ENCODE measurements at regions not wholly inside any gene's neighbourhood (a gene's known extent, or its start where the extent isn't known, plus 50 kb on each side); places are given as distances from the start of the nearest gene placed in this dataset.

DNA sequence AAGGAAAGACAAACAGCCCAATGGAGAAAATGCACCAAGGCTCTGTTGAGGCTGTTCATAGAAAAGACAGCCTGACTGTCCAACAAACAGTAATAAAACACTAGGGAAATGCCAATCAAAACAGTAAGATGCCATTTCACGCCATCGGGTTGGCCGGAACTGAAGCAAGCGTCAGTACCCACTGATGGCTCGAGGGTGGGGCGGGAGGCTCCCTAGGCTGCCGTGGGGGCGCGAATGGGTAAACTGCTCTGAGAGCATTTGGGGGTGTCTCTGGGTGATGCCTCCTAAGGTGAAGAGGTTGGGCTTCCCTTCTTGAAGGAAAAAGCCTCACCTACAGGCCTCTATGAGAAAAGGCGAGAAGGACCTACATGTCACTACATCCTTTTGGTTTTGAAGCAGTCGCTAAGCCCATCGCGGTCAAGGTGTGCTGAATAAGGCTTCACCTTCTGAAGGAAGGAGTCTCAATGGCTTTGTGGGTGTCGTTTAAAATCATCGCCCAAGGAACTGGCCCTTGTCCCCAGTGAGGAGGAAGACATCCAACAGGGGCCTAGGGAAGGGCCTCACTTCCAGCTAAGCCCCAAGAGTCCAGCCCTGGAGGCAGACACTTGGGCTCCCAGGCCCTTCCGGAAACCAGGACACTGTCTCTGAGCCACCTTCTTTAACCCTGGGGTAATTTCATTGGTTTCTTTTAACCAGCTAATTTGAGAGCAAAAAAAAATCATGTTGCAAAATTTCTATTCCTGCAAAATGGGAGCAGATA, 98.5 kb upstream of the PPP2R2D start:
- Mint-ChIP-seq H3K27ac (no peak overlapping the region), H3K27me3 (ENCODE audit: insufficient read depth) (peaks cover 1% of the 10 kb centered on the region; the same call in 1 of the 2 replicates), H3K9me3 (peaks cover 16% of the 10 kb centered on the region), H3K36me3 (ENCODE audit: low read depth) (no peaks in the 10 kb centered on the region), H3K4me1 (ENCODE audit: low read depth) (no peaks in the 10 kb centered on the region), H3K4me3 (no peak overlapping the region)
- TF ChIP-seq, protein P1, sequence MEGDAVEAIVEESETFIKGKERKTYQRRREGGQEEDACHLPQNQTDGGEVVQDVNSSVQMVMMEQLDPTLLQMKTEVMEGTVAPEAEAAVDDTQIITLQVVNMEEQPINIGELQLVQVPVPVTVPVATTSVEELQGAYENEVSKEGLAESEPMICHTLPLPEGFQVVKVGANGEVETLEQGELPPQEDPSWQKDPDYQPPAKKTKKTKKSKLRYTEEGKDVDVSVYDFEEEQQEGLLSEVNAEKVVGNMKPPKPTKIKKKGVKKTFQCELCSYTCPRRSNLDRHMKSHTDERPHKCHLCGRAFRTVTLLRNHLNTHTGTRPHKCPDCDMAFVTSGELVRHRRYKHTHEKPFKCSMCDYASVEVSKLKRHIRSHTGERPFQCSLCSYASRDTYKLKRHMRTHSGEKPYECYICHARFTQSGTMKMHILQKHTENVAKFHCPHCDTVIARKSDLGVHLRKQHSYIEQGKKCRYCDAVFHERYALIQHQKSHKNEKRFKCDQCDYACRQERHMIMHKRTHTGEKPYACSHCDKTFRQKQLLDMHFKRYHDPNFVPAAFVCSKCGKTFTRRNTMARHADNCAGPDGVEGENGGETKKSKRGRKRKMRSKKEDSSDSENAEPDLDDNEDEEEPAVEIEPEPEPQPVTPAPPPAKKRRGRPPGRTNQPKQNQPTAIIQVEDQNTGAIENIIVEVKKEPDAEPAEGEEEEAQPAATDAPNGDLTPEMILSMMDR (IDR thresholded peaks at IDR 0.05) = no peak
- DNase-seq = no peak

DNA sequence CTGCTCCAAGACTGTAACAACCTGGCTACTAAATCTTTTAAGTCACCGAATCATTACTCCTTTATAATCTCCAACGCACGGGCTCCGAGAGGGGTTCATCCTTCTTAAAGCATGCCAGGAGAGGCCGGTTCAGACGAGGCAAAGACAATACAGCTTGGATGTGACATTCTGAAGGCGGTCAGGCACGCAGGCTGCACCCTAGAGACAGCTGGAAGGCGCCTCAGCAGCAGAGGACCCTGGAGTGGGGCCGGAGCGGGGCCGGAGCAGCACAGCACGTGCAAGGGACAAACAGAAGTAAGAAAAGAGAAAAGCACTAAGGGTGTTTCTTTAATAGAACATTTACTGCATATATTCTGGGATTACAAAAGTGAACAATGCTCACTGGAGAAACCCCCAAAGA, 97.8 kb upstream of the PPP2R2D start:
- Mint-ChIP-seq H3K9me3 (peaks cover 16% of the 10 kb centered on the region), H3K4me1 (ENCODE audit: low read depth) (no peaks in the 10 kb centered on the region), H3K4me3 (no peak overlapping the region), H3K27ac (no peak overlapping the region), H3K27me3 (ENCODE audit: insufficient read depth) (peaks cover 1% of the 10 kb centered on the region; the same call in 1 of the 2 replicates), H3K36me3 (ENCODE audit: low read depth) (no peaks in the 10 kb centered on the region)
- DNase-seq = no peak
- TF ChIP-seq, protein P1 (IDR thresholded peaks at IDR 0.05) = no peak

DNA sequence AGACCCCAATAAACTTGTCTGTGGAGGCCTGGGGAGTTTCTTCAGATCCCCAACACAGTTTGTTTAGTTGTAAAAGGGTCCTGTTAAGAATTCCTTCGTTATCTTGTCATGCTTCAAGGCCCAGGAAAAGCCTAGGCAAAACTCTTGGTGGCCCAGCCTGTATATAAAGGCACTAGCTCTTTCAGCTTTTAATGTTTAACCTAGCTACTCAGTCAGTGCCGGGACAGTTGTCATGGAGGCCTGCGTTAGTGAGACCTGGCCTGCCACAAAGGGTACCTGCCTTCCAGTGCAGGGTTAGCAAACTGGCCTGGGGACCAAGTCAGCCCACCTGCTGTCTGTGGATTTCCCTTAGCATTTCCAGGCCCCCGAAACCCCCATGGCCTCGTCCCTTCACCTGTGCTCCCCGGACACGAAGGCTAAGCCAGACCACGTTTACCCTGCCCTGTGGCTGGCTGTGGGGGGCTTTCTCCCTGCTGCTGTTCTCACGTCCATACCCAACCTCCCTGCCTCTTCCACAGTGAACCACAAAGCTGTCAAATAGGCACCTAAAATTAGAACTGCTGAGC, 96.9 kb upstream of the PPP2R2D start:
- TF ChIP-seq, protein P1 (IDR thresholded peaks at IDR 0.05) = no peak
- Mint-ChIP-seq H3K27ac (no peak overlapping the region), H3K27me3 (ENCODE audit: insufficient read depth) (peaks cover 6% of the 10 kb centered on the region), H3K36me3 (ENCODE audit: low read depth) (peaks cover 5% of the 10 kb centered on the region; the same call in 1 of the 2 replicates), H3K4me3 (no peak overlapping the region), H3K4me1 (ENCODE audit: low read depth) (no peaks in the 10 kb centered on the region), H3K9me3 (peaks cover 22% of the 10 kb centered on the region)
- no peak for DNase-seq

DNA sequence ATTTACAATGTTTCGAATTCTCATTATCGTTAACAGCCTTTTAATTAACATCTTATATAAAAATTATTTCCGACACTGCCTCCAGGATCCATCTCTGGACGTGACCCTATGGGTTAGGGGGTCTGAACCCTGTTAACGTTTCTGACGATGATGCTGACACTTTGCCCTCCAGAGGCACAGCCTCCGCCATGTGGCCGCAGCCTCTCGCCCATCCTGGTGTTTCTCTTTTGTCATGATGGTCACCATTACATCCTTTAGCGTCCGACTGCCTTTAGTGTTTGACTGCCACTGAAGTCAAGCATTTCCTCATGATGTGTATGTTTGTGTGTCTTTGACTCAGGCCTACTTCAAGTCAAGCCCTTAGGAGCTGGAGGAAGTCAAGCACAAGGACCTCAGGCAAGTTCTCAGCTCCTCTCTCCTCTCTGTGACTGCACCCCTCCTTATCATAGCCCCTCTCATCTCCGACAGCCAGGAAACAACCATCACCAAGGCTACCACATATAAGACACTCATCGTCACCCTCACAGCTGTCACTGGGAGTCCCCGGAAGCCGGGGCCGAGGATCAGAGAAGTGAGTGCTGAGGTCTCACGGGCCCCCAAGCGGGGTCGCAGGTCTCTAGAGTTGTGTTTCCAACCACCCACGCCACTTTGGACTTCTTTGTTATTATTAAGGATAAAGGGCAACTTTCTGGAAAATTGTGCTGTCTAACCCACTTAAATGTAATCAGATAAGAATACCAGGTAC, 96.1 kb upstream of the PPP2R2D start:
- peaks cover 24% of the 10 kb centered on the region for H3K9me3 Mint-ChIP-seq
- TF ChIP-seq, protein P1 (IDR thresholded peaks at IDR 0.05) = no peak
- H3K4me1 Mint-ChIP-seq (ENCODE audit: low read depth) = no peaks in the 10 kb centered on the region
- H3K4me3 Mint-ChIP-seq = no peak overlapping the region
- peaks cover 6% of the 10 kb centered on the region for H3K27me3 Mint-ChIP-seq (ENCODE audit: insufficient read depth)
- H3K27ac Mint-ChIP-seq = no peak overlapping the region
- DNase-seq = no peak
- H3K36me3 Mint-ChIP-seq (ENCODE audit: low read depth) = peaks cover 5% of the 10 kb centered on the region; the same call in 1 of the 2 replicates

DNA sequence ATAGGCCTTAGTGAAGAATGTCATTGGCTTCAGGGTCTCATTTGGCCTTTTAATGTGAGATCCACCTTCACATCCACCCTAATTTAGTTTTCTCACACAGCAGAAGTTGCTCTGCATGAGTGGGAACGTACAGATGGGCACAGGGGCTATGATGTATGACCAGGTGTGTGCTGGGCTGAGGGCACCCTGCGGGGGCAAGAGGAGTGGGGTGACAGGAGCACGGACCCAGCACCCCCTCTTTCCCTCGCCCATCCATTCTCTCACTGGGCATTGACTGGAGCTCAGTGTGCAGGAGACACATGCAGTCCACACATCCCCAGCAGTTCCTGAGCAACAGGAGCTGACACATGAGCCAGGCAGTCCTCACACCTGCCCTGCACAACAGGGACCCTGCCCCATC, 95.1 kb upstream of the PPP2R2D start:
- no peak overlapping the region for H3K4me3 Mint-ChIP-seq
- H3K9me3 Mint-ChIP-seq = peaks cover 22% of the 10 kb centered on the region
- peaks cover 6% of the 10 kb centered on the region for H3K27me3 Mint-ChIP-seq (ENCODE audit: insufficient read depth)
- H3K4me1 Mint-ChIP-seq (ENCODE audit: low read depth) = no peaks in the 10 kb centered on the region
- peaks cover 5% of the 10 kb centered on the region; the same call in 1 of the 2 replicates for H3K36me3 Mint-ChIP-seq (ENCODE audit: low read depth)
- TF ChIP-seq, protein P1 (IDR thresholded peaks at IDR 0.05) = no peak
- no peak for DNase-seq
- no peak overlapping the region for H3K27ac Mint-ChIP-seq
